Neural progenitor cell (in vitro differentiated cells): ENCODE measurements at regions not wholly inside any gene's neighbourhood (a gene's known extent, or its start where the extent isn't known, plus 50 kb on each side); places are given as distances from the start of the nearest gene placed in this dataset.

Experiments
- EZH2 ChIP-seq: fragments of 200-600 bp; sonication (generic); IDR thresholded peaks from 2 replicates; pipeline ENCODE4 v1.6.1; 2017; ENCODE audit warnings: antibody characterized with exemption, mild to moderate bottlenecking, moderate library complexity
- EZH2phosphoT487 ChIP-seq: fragments of 200-600 bp; sonication (generic); IDR thresholded peaks from 2 replicates; pipeline ENCODE4 v1.6.1; 2017; ENCODE audit warnings: antibody characterized with exemption
- TF ChIP-seq, protein P1 (sequence below): fragments of 200-600 bp; sonication (generic); IDR thresholded peaks from 2 replicates; pipeline ENCODE4 v1.5.1; 2017; ENCODE audit warnings: antibody characterized with exemption, mild to moderate bottlenecking

DNA sequence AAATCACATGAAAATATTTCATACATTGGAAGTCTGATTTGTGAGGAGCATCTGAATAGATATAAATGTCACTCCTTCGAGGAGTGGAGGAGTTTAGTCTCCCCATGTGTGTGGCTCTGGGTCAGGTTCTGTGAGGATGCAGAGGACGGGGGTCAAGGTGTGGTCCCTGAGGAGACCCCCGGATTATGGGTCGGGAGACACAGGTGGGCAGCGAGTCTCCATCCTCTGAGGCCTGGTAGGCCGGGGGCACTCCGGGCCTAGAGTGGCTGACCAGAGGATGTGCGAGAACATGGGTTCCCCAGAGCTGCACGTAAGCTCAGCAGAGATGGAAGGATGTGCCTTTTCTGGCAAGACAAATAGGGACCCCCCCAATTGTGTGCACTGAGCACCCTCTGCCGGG is 93.4 kb upstream of the TCERG1L start:
- TF ChIP-seq, protein P1, sequence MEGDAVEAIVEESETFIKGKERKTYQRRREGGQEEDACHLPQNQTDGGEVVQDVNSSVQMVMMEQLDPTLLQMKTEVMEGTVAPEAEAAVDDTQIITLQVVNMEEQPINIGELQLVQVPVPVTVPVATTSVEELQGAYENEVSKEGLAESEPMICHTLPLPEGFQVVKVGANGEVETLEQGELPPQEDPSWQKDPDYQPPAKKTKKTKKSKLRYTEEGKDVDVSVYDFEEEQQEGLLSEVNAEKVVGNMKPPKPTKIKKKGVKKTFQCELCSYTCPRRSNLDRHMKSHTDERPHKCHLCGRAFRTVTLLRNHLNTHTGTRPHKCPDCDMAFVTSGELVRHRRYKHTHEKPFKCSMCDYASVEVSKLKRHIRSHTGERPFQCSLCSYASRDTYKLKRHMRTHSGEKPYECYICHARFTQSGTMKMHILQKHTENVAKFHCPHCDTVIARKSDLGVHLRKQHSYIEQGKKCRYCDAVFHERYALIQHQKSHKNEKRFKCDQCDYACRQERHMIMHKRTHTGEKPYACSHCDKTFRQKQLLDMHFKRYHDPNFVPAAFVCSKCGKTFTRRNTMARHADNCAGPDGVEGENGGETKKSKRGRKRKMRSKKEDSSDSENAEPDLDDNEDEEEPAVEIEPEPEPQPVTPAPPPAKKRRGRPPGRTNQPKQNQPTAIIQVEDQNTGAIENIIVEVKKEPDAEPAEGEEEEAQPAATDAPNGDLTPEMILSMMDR = no peak
- TF ChIP-seq EZH2 (no peak), EZH2phosphoT487 (no peak)
